OCI-LY3 (cell line): ENCODE measurements at regions not wholly inside any gene's neighbourhood (a gene's known extent, or its start where the extent isn't known, plus 50 kb on each side); places are given as distances from the start of the nearest gene placed in this dataset.
"Not testable (repeated sequence)": the region's sequence is repeated elsewhere in the genome, so short reads cannot be mapped to it uniquely, and the experiment has no call there.

Experiments used
- H2AFZ ChIP-seq: fragments of 200-600, 300-600 bp; shearing (Covaris generic); 2 replicates; pipeline ENCODE4 v1.6.0; 2014; ENCODE audit warnings: antibody characterized with exemption, low read depth, low read length
- H3K27ac ChIP-seq: fragments of 200-600, 300-600 bp; sonication (generic); 2 replicates; pipeline ENCODE4 v1.5.1; 2014; ENCODE audit warnings: mild to moderate bottlenecking, low read length, moderate library complexity, mixed read lengths
- H3K27me3 ChIP-seq: fragments of 200-600, 300-600 bp; sonication (generic); 2 replicates; pipeline ENCODE4 v1.6.1; 2014; ENCODE audit warnings: low read depth, low read length, mixed read lengths
- H3K36me3 ChIP-seq: fragments of 200-600, 300-600 bp; sonication (generic); replicated peaks from 2 replicates; pipeline ENCODE3; 2014; ENCODE audit warnings: low read depth, low read length, mixed read lengths
- H3K4me1 ChIP-seq: fragments of 300-600, 200-600 bp; sonication (generic); 2 replicates; pipeline ENCODE4 v1.6.1; 2014; ENCODE audit warnings: low read length, mixed read lengths
- H3K4me2 ChIP-seq: fragments of 200-600, 300-600 bp; sonication (generic); 2 replicates; pipeline ENCODE4 v1.6.1; 2014; ENCODE audit warnings: low read length, mixed read lengths
- H3K4me3 ChIP-seq: fragments of 300-600, 200-600 bp; sonication (generic); 2 replicates; pipeline ENCODE4 v1.5.1; 2014; ENCODE audit warnings: antibody characterized with exemption, mild to moderate bottlenecking, low read length, moderate library complexity
- H3K79me2 ChIP-seq: fragments of 300-600, 200-600 bp; shearing (Covaris generic); 2 replicates; pipeline ENCODE4 v1.6.1; 2014; ENCODE audit warnings: mild to moderate bottlenecking, low read length, mixed read lengths
- H3K9ac ChIP-seq: fragments of 300-600, 200-600 bp; shearing (Covaris generic); 2 replicates; pipeline ENCODE4 v1.6.0; 2014; ENCODE audit warnings: mild to moderate bottlenecking, low read length, moderate library complexity
- H3K9me3 ChIP-seq: fragments of 200-600, 300-600 bp; shearing (Covaris generic); 2 replicates; pipeline ENCODE4 v1.6.1; 2014; ENCODE audit warnings: low read length, mixed read lengths; ENCODE audit not compliant: insufficient read depth
- H4K20me1 ChIP-seq: fragments of 200-600, 300-600 bp; sonication (generic); 2 replicates; pipeline ENCODE4 v1.6.1; 2016; ENCODE audit warnings: low read length, mixed read lengths; ENCODE audit not compliant: insufficient read depth
- CTCF ChIP-seq: fragments of 200-600, 300-600 bp; sonication (generic); IDR thresholded peaks from 2 replicates; pipeline ENCODE4 v1.5.1; 2014; ENCODE audit warnings: antibody characterized with exemption, low read length, low read depth
- EZH2phosphoT487 ChIP-seq: fragments of 200-600 bp; shearing (Covaris generic); IDR thresholded peaks from 2 replicates; pipeline ENCODE4 v1.6.1; 2018; ENCODE audit warnings: antibody characterized with exemption, mixed run types, low read depth

- no peak for TF ChIP-seq EZH2phosphoT487
- Histone ChIP-seq H3K4me1 (no peaks in the 10 kb centered on the region), H3K9me3 (peaks cover 7% of the 10 kb centered on the region), H3K79me2 (no peaks in the 10 kb centered on the region), H3K36me3 (no peaks in the 10 kb centered on the region), H3K27ac (no peak overlapping the region), H2AFZ (no peak overlapping the region), H3K27me3 (no peaks in the 10 kb centered on the region), H3K4me2 (no peak overlapping the region), H4K20me1 (no peaks in the 10 kb centered on the region), H3K9ac (no peak overlapping the region), H3K4me3 (no peak overlapping the region)
These were observed 1141.8 kb downstream of the RPIA start for GRCh38 chr2:89833116-89833779.

- Histone ChIP-seq H3K27me3 (no peaks in the 10 kb centered on the region), H3K9ac (no peak overlapping the region), H3K79me2 (no peaks in the 10 kb centered on the region), H3K27ac (no peak overlapping the region), H3K4me3 (no peak overlapping the region), H2AFZ (no peak overlapping the region), H4K20me1 (no peaks in the 10 kb centered on the region), H3K9me3 (peaks cover 7% of the 10 kb centered on the region), H3K4me2 (no peak overlapping the region), H3K4me1 (no peaks in the 10 kb centered on the region), H3K36me3 (no peaks in the 10 kb centered on the region)
- TF ChIP-seq CTCF (no peak), EZH2phosphoT487 (no peak)
These were observed 1142.3 kb downstream of the RPIA start for GRCh38 chr2:89833780-89834117.

DNA sequence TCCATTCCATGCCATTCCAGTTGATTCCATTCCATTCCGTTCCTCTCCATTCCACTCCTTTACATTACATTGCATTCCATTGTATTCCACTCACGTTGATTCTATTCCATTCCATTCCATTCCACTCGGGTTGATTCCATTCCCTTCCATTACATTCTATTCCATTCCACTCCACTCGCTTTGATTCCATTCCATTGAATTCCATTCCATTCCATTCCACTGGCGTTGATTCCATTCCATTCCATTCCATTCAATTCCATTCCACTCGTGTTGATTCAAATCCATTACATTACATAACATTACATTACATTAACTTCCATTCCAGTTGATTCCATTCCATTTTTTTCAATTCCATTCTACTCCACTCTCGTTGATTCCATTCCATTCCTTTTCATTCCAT lies 1142.8 kb downstream of the RPIA start:
- H3K27me3 ChIP-seq, result no peaks in the 10 kb centered on the region
- H2AFZ ChIP-seq, result no peak overlapping the region
- TF ChIP-seq CTCF (no peak), EZH2phosphoT487 (no peak)
- H3K27ac ChIP-seq, result no peak overlapping the region
- H3K4me1 ChIP-seq, result no peaks in the 10 kb centered on the region
- H3K79me2 ChIP-seq, result no peaks in the 10 kb centered on the region
- no peak overlapping the region for H3K4me2 ChIP-seq
- peaks cover 7% of the 10 kb centered on the region for H3K9me3 ChIP-seq
- no peaks in the 10 kb centered on the region for H3K36me3 ChIP-seq
- H3K4me3 ChIP-seq, result no peak overlapping the region
- H3K9ac ChIP-seq, result no peak overlapping the region
- H4K20me1 ChIP-seq, result no peaks in the 10 kb centered on the region

DNA sequence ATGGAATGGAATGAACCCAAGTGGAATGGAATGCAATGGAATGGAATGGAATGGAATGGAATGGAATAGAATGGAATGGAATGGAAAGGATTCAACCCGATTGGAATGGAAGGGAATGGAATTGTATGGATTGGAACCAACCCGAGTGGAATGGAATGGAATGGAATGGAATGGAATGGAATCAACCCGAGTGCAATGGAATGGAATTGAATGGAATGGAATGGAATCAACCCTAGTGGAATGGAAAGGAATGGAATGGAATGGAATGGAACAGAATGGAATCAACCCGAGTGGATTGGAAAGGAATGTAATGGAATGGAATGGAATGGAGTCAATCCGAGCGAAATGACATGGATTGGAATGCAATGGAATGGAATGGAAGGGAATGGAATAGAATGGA lies 1144.9 kb downstream of the RPIA start:
- not testable (repeated sequence) for H3K4me1 ChIP-seq, H3K4me2 ChIP-seq, H3K9ac ChIP-seq, H2AFZ ChIP-seq, H3K27me3 ChIP-seq, H3K79me2 ChIP-seq, H4K20me1 ChIP-seq, H3K27ac ChIP-seq, H3K36me3 ChIP-seq, H3K4me3 ChIP-seq
- peaks cover 14% of the 10 kb centered on the region for H3K9me3 ChIP-seq

- H2AFZ ChIP-seq, result no peak overlapping the region
- H3K79me2 ChIP-seq, result no peaks in the 10 kb centered on the region
- H4K20me1 ChIP-seq, result no peaks in the 10 kb centered on the region
- H3K27ac ChIP-seq, result no peak overlapping the region
- H3K4me2 ChIP-seq, result no peak overlapping the region
- H3K36me3 ChIP-seq, result no peaks in the 10 kb centered on the region
- no peak for TF ChIP-seq CTCF
- TF ChIP-seq EZH2phosphoT487, result no peak
- H3K9ac ChIP-seq, result no peak overlapping the region
- H3K27me3 ChIP-seq, result no peaks in the 10 kb centered on the region
- H3K9me3 ChIP-seq, result peaks cover 14% of the 10 kb centered on the region
- H3K4me3 ChIP-seq, result no peak overlapping the region
- no peaks in the 10 kb centered on the region for H3K4me1 ChIP-seq
These were observed 1146.6 kb downstream of the RPIA start for GRCh38 chr2:89837962-89838625.

DNA sequence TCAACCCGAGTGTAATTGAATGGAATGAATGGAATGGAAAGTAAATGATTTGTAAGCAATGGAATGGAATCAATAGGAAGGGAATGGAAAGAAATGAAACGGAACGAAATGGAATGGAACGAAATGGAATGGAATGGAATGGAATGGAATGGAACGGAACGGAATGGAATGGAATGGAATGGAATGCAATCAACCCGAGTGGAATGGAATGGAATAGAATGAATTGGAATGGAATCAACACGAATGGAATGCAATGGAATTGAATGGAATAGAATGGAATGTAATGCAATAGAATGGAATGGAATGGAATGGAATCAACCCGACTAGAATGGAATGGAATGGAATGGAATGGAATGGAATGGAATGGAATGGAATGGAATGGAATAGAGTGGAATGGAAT lies 1148.7 kb downstream of the RPIA start:
- not testable (repeated sequence) for H3K27ac ChIP-seq, H4K20me1 ChIP-seq

GRCh38 chr2:89840781-89841475 lies 1149.5 kb downstream of the RPIA start:
- not testable (repeated sequence) for H3K36me3 ChIP-seq, H3K4me3 ChIP-seq, H3K27me3 ChIP-seq, H3K4me1 ChIP-seq, H3K4me2 ChIP-seq, H3K79me2 ChIP-seq, H4K20me1 ChIP-seq, H2AFZ ChIP-seq, H3K9ac ChIP-seq, H3K27ac ChIP-seq
- H3K9me3 ChIP-seq, result peaks cover 14% of the 10 kb centered on the region

More for the DNA sequence above, 1148.7 kb downstream of the RPIA start:
- H3K36me3 ChIP-seq, H3K79me2 ChIP-seq, H3K4me1 ChIP-seq, H3K4me3 ChIP-seq, H2AFZ ChIP-seq, H3K4me2 ChIP-seq, H3K27me3 ChIP-seq, H3K9ac ChIP-seq: not testable (repeated sequence)
- H3K9me3 ChIP-seq, result peaks cover 14% of the 10 kb centered on the region
